ENCODE measurements at regions not wholly inside any gene's neighbourhood (a gene's known extent, or its start where the extent isn't known, plus 50 kb on each side); places are given as distances from the start of the nearest gene placed in this dataset.
"Not testable (repeated sequence)": the region's sequence is repeated elsewhere in the genome, so short reads cannot be mapped to it uniquely, and the experiment has no call there.

DNA sequence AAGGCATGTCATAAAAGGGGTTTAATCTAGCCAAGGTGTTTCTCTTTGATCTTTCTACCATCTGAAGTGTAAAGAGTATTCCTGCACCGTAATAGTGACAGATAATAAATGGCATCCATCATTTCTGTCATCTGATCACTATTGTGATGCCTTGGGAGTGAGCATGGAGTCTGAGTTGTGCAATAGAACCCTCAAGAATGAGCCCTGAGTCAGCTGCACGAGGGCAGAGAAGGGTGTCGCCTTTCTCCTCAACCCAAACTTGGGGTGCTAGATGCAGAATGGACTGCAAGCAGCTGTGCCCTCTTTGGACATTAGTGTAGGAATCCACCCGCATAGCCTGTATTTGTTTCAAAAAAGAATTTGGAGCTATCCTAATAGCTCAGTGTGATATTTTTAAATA, 115.2 kb downstream of the ZNF37A start:
- Histone ChIP-seq H3K27me3 (ENCODE audit: control insufficient read depth, insufficient read depth, low read length) (no peaks in the 10 kb centered on the region), H3K4me3 (ENCODE audit: low read length) (no peak overlapping the region), H3K9ac (ENCODE audit: low read length) (no peak overlapping the region), H3K4me1 (ENCODE audit: control insufficient read depth, insufficient read depth, low read length) (no peaks in the 10 kb centered on the region), H3K36me3 (ENCODE audit: control insufficient read depth, insufficient read depth, low read length) (no peaks in the 10 kb centered on the region), H3K27ac (ENCODE audit: low read depth, low read length) (no peak overlapping the region)

GRCh38 chr10:38209748-38210147, 115.6 kb downstream of the ZNF37A start:
- not testable (repeated sequence) for H3K27me3 ChIP-seq (ENCODE audit: control insufficient read depth, insufficient read depth, low read length); H3K36me3 ChIP-seq (ENCODE audit: control insufficient read depth, insufficient read depth, low read length); H3K9ac ChIP-seq (ENCODE audit: low read length); H3K4me1 ChIP-seq (ENCODE audit: control insufficient read depth, insufficient read depth, low read length); H3K4me3 ChIP-seq (ENCODE audit: low read length); H3K27ac ChIP-seq (ENCODE audit: low read depth, low read length)

- Histone ChIP-seq H3K9ac (ENCODE audit: low read length) (no peak overlapping the region), H3K27me3 (ENCODE audit: control insufficient read depth, insufficient read depth, low read length) (no peaks in the 10 kb centered on the region), H3K4me3 (ENCODE audit: low read length) (no peak overlapping the region), H3K36me3 (ENCODE audit: control insufficient read depth, insufficient read depth, low read length) (no peaks in the 10 kb centered on the region), H3K27ac (ENCODE audit: low read depth, low read length) (no peak overlapping the region), H3K4me1 (ENCODE audit: control insufficient read depth, insufficient read depth, low read length) (no peaks in the 10 kb centered on the region)
Observed at GRCh38 chr10:38212460-38212859, 118.3 kb downstream of the ZNF37A start.

DNA sequence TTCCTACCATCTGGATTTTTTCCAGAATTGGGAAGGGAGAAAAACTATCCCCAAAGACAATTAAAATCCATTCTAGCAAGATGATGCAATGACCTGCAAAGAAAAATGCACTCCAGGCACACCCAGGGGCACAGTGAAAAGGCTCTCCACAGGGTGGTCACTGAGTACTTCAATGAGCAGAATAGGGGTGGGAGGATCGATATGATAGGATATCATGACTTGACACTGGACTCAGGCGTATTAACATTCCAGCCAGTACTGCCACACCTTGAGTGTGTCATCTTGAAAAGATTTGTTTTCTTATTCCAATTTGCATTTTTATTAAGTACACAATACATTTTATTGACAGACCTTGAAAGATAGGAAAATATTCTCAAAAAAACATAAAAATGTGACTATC, 132.2 kb downstream of the ZNF37A start:
- Histone ChIP-seq H3K9ac (ENCODE audit: low read length) (no peak overlapping the region), H3K4me1 (ENCODE audit: control insufficient read depth, insufficient read depth, low read length) (no peaks in the 10 kb centered on the region), H3K27ac (ENCODE audit: low read depth, low read length) (no peak overlapping the region), H3K27me3 (ENCODE audit: control insufficient read depth, insufficient read depth, low read length) (no peaks in the 10 kb centered on the region), H3K4me3 (ENCODE audit: low read length) (no peak overlapping the region), H3K36me3 (ENCODE audit: control insufficient read depth, insufficient read depth, low read length) (no peaks in the 10 kb centered on the region)

DNA sequence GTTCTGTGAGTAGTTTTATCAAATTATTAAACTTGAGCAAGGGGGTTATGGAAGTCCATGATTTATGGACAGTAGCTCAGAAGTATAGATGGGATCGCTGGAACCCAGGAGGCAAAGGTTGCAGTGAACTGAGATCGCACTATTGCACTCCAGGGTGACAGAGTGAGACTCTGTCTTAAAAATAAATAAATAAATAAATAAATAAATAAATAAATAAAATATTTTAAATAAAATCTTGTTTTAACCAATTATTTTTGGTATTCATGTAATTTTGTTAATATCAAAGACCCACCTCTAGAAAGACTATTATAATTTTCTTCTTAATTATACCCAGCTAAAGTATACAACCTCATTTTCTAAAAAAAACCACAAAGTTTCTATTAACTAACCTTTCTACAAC, 134.3 kb downstream of the ZNF37A start:
- Histone ChIP-seq H3K27ac (ENCODE audit: low read depth, low read length) (no peak overlapping the region), H3K9ac (ENCODE audit: low read length) (no peak overlapping the region), H3K4me1 (ENCODE audit: control insufficient read depth, insufficient read depth, low read length) (no peaks in the 10 kb centered on the region), H3K36me3 (ENCODE audit: control insufficient read depth, insufficient read depth, low read length) (no peaks in the 10 kb centered on the region), H3K27me3 (ENCODE audit: control insufficient read depth, insufficient read depth, low read length) (no peaks in the 10 kb centered on the region), H3K4me3 (ENCODE audit: low read length) (no peak overlapping the region)

GRCh38 chr10:38238479-38238878, 144.3 kb downstream of the ZNF37A start:
- not testable (repeated sequence) for H3K36me3 ChIP-seq (ENCODE audit: control insufficient read depth, insufficient read depth, low read length); H3K4me3 ChIP-seq (ENCODE audit: low read length); H3K27me3 ChIP-seq (ENCODE audit: control insufficient read depth, insufficient read depth, low read length); H3K27ac ChIP-seq (ENCODE audit: low read depth, low read length); H3K4me1 ChIP-seq (ENCODE audit: control insufficient read depth, insufficient read depth, low read length); H3K9ac ChIP-seq (ENCODE audit: low read length)

GRCh38 chr10:38242061-38242649, 148.0 kb downstream of the ZNF37A start:
- not testable (repeated sequence) for H3K4me1 ChIP-seq (ENCODE audit: control insufficient read depth, insufficient read depth, low read length)

GRCh38 chr10:38248113-38248512, 154.0 kb downstream of the ZNF37A start:
- not testable (repeated sequence) for H3K4me3 ChIP-seq (ENCODE audit: low read length); H3K9ac ChIP-seq (ENCODE audit: low read length); H3K4me1 ChIP-seq (ENCODE audit: control insufficient read depth, insufficient read depth, low read length); H3K36me3 ChIP-seq (ENCODE audit: control insufficient read depth, insufficient read depth, low read length); H3K27me3 ChIP-seq (ENCODE audit: control insufficient read depth, insufficient read depth, low read length); H3K27ac ChIP-seq (ENCODE audit: low read depth, low read length)

More at GRCh38 chr10:38242061-38242649, 148.0 kb downstream of the ZNF37A start:
- not testable (repeated sequence) for H3K27me3 ChIP-seq (ENCODE audit: control insufficient read depth, insufficient read depth, low read length); H3K27ac ChIP-seq (ENCODE audit: low read depth, low read length); H3K9ac ChIP-seq (ENCODE audit: low read length); H3K4me3 ChIP-seq (ENCODE audit: low read length); H3K36me3 ChIP-seq (ENCODE audit: control insufficient read depth, insufficient read depth, low read length)

DNA sequence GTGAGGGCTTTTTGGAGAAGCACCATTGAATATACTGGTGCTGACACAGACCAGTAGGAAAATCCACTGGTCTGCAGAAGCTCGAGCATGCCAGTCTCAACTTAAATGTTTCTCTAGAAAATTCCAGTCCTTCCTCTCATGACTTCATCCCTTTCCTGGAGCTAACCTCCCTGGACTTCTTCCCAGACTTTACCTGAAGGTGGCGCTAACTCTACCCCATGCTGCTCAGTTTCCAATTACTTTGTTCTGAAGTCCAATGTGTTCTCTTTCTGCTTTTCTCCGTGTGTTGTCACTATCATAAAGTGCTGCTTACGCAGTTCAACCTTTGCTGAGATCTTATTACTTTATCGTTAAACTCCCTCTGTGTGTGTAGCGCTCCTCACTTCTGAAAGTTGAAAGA, 158.4 kb downstream of the ZNF37A start:
- H3K36me3 ChIP-seq (ENCODE audit: control insufficient read depth, insufficient read depth, low read length); H3K27ac ChIP-seq (ENCODE audit: low read depth, low read length); H3K27me3 ChIP-seq (ENCODE audit: control insufficient read depth, insufficient read depth, low read length); H3K4me1 ChIP-seq (ENCODE audit: control insufficient read depth, insufficient read depth, low read length); H3K4me3 ChIP-seq (ENCODE audit: low read length); H3K9ac ChIP-seq (ENCODE audit: low read length): not testable (repeated sequence)

DNA sequence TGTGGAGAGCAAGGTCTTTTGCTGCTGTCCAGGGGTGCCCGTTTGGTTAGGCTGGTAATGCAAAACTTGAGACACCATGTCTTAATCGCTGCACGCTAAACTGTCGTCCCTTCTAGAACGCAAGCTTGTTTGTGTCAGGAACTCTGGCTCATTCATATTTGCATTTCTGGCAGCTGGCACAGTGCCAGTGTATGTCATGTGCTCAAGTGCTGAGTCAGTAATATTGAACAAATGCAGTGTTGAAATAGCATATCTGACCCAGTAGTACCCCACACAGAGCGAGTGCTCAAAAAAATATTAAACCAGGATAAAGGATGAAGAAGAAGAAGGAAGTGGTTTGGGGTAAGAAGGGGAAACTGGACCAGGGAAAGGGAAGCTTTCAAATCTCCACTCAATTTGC, 173.4 kb downstream of the ZNF37A start:
- H3K4me1 ChIP-seq (ENCODE audit: control insufficient read depth, insufficient read depth, low read length); H3K9ac ChIP-seq (ENCODE audit: low read length); H3K27me3 ChIP-seq (ENCODE audit: control insufficient read depth, insufficient read depth, low read length); H3K4me3 ChIP-seq (ENCODE audit: low read length); H3K27ac ChIP-seq (ENCODE audit: low read depth, low read length); H3K36me3 ChIP-seq (ENCODE audit: control insufficient read depth, insufficient read depth, low read length): not testable (repeated sequence)

DNA sequence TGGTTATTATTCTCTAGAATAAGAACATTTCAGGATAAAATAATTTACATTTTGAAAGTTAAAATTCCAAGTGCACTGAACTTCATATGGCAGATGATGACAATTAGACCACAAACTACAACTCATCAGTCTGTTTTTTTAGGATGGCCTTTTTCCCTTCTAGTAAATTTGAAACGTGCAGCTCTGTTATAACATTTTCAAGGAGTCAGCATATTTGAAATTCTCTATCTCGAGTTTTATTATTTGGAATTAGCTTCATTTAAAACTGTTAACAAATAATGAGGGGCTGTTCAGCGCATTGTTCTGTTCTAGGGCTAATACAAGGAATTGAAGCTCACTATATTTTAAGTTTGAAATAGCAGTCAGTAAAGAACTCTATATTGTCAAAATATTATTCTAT, 176.9 kb downstream of the ZNF37A start:
- H3K4me1 ChIP-seq (ENCODE audit: control insufficient read depth, insufficient read depth, low read length); H3K9ac ChIP-seq (ENCODE audit: low read length); H3K36me3 ChIP-seq (ENCODE audit: control insufficient read depth, insufficient read depth, low read length); H3K27ac ChIP-seq (ENCODE audit: low read depth, low read length); H3K27me3 ChIP-seq (ENCODE audit: control insufficient read depth, insufficient read depth, low read length); H3K4me3 ChIP-seq (ENCODE audit: low read length): not testable (repeated sequence)

GRCh38 chr10:38274879-38275278, 180.7 kb downstream of the ZNF37A start:
- H3K9ac ChIP-seq (ENCODE audit: low read length); H3K4me3 ChIP-seq (ENCODE audit: low read length); H3K36me3 ChIP-seq (ENCODE audit: control insufficient read depth, insufficient read depth, low read length); H3K27ac ChIP-seq (ENCODE audit: low read depth, low read length); H3K27me3 ChIP-seq (ENCODE audit: control insufficient read depth, insufficient read depth, low read length); H3K4me1 ChIP-seq (ENCODE audit: control insufficient read depth, insufficient read depth, low read length): not testable (repeated sequence)

- H3K27ac ChIP-seq (ENCODE audit: low read depth, low read length); H3K36me3 ChIP-seq (ENCODE audit: control insufficient read depth, insufficient read depth, low read length): not testable (repeated sequence)
Observed at GRCh38 chr10:38292560-38292959, 198.4 kb downstream of the ZNF37A start.

More at GRCh38 chr10:38292560-38292959, 198.4 kb downstream of the ZNF37A start:
- H3K4me3 ChIP-seq (ENCODE audit: low read length); H3K4me1 ChIP-seq (ENCODE audit: control insufficient read depth, insufficient read depth, low read length); H3K9ac ChIP-seq (ENCODE audit: low read length); H3K27me3 ChIP-seq (ENCODE audit: control insufficient read depth, insufficient read depth, low read length): not testable (repeated sequence)
